Cerebellar cortex (tissue), 1 donor: ENCODE measurements at regions not wholly inside any gene's neighbourhood (a gene's known extent, or its start where the extent isn't known, plus 50 kb on each side); places are given as distances from the start of the nearest gene placed in this dataset.
"Not testable (repeated sequence)": the region's sequence is repeated elsewhere in the genome, so short reads cannot be mapped to it uniquely, and the experiment has no call there.

Experiments used
- DNase-seq: peaks from one replicate; pipeline ENCODE4 v3.0.0-alpha.2; 2015; ENCODE audit warnings: low spot score

DNA sequence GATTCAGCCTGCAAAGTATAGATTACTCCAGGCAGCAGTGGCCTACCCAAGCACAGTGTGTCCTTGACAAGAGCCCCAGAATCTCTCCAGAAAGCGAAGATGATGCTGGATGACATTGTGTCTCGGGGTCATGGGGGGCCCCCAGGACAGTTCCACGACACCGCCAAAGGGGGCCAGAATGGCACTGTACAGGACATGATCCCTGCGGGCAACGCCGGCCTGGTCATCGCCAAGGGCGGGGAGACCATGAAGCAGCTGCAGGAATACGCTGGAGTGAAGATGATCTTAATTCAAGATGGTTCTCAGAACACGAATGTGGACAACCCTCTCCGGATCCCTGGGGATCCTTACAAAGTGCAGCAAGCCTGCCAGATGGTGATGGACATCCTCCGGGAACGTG, 107.0 kb upstream of the MTAP start:
- no peak for DNase-seq

DNA sequence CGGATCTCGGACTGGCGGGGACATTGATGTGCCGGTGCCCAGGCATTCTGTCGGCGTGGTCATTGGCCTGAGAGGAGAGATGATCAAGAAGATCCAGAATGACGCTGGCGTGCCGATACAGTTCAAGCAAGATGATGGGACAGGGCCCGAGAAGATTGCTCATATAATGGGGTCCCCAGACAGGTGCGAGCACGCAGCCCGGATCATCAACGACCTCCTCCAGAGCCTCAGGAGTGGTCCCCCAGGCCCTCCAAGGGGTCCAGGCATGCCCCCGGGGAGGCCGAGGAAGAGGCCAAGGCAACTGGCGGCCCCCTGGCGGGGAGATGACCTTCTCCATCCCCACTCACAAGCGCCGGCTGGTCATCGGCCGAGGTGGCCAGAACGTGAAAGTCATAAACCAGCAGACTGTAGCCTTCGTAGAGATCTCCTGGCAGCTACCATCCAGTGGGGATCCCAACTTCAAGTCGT, 106.5 kb upstream of the MTAP start:
- DNase-seq, result no peak

DNA sequence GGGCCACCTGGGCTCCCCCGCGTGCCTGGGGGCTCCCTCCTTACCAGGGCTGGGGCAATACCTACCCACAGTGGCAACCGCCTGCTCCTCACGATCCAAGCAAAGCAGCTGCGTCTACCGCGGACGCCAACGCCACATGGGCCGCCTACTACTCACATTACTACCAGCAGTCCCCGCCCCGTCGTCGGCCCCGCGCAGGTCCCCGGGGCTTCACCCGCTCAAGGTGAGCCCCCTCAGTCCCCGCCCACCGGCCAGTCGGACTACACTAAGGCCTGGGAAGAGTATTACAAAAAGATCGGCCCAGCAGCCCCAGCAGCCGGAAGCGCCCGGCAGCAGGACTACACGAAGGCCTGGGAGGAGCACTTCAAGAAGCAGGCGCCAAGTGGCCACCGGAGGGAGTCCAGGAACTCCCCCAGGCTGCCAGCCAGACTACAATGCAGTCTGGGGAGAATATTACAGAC, 106.0 kb upstream of the MTAP start:
- no peak for DNase-seq

DNA sequence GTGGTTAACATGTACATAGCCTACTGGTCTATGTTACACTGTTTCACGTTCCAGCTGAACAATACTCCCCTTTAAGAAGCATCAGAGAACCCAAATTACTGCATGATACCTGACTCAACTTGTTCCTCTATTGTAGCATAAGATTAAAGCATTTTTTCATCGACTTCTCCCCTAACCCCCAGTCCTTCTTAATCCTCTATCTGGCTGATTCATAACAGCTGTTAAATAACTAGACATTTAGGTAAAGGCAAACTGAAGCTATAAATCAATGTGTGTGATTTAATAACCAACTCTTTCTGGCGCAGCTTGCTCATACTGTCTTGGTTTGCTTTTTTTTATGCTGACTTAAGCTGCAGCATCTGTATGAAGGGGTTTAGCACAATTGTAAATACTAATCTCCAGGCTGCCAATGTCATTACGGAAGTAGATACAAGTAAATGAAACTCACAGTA, 94.2 kb upstream of the MTAP start:
- no peak for DNase-seq

DNA sequence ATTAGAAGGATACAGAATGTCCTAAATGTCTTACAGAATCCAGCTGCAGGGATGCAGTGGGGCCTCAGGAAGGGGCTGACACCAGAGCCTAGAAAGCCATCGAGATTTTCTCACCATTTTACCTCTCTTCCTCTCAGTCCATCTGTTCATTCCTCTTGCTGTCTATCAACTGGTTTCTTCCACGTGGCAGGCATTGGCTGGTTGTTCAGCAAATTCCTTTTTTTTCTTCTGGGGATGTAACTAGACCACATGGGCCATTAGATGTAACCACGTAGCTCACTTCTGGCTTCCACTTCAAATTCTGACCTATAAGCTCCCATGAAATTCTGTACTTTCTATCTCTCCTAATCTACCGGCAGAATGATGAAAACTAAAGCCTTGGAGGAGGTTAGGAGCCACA, 93.6 kb upstream of the MTAP start:
- no peak for DNase-seq

DNA sequence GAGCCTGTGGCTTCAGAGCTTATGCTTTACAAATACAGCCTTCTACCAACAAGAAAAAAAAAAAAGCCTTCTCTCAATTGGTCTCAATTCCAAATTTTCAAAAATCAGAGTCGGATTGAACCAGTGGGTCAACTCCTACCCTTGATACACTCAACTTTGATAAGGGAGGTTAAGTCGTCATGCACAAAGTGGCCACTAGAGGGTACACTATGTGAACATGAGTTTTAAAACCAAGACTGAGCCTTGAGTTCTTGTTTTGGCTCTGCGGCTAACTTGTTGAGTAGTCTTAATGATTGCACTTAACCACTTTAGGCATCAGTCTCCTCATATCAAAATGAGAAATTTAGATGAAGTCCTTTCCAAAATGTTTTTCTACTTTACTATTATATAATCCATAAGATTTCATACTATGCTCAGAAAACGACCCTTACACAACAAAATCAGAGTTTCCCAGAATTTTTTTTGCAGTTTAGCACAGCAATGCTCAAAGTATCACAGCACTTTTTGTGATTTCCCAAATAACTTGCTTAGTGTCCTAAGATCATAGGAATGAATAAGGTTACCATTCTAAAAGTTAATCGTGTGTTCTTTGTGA, 92.9 kb upstream of the MTAP start:
- DNase-seq, result peak; percentile 46

DNA sequence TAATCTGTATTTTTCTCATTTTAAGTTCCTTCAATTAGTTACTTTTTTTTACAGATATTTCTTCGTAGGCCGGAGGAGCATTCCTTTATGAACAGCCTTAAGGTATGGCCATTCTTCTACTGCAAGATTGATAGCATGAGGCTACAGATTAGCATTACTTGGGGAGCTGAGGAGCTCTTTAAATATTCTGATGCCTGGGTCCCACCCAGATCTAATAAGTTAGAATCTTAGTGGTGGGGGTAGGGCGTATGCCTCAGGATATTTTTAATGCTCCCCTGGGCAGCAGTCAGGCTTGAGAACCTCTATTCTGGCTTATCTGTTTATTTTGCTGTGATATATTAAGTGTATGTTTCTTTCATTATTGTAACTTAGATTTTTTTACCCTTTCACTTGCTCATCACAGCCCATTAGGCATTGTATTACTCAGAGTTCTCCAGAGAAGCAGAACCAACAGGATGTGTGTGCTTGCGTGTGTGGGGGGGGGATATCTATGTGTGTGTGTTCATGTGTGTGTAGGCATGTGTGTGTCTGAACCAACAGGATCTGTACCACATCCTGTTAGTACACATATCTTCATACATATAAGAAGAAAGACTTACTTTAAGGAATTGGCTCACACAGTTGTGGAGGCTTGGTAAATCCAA, 91.8 kb upstream of the MTAP start:
- no peak for DNase-seq

DNA sequence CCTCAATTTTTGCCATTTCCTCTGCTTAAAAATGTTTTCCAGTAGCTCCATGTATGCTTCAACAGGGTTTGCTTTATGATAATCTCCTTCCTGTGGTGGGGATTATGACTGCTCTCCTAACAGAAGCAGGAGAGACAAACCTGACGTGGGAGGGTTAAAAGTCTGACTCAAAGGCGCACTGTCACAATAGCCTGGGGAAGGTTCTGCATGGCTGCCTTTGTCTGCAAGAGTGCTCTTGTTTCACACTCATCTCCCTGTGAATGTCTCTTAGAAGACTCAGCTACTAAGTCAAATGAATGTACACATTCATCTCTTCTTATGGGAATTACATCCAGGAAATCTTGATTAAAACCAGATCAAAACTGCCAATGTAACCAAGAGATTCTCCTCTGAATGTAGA, 90.9 kb upstream of the MTAP start:
- no peak for DNase-seq

DNA sequence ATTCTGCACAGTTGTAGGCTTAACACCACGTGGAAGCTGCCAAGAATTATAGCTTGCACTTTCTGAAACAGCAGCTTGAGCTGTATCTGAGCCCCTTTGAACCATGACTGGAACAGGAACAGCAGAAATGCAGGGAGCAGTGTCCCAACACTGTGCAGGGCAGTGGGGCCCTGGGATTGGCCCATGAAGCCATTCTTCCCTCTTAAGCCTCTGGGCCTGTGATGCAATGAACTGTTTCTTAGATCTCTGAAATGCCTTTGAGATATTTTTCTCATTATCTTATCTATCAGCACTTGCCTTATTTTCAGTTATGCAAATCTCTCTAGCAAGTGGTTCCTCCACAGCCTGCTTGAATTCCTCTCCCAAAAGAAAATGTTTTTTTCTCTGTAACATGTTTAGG, 87.0 kb upstream of the MTAP start:
- no peak for DNase-seq

DNA sequence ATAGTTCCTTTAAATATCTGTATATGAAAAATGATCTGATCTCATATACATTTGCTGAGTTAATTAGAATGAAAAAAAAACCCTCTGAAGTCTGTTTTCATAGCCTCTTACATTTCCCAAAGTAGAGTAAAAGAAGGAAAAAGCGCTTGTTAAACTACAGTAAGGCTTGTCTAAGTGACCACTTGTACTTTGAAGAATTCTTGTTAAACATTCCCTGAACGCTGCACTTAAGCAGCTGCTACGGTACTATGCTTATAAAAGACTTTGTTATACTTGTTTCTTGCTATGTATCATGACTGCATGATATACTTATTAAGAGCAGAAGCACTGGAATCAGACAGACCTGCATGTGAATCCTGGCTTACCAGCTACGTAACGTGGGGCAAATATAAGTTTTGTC, 81.7 kb upstream of the MTAP start:
- no peak for DNase-seq

DNA sequence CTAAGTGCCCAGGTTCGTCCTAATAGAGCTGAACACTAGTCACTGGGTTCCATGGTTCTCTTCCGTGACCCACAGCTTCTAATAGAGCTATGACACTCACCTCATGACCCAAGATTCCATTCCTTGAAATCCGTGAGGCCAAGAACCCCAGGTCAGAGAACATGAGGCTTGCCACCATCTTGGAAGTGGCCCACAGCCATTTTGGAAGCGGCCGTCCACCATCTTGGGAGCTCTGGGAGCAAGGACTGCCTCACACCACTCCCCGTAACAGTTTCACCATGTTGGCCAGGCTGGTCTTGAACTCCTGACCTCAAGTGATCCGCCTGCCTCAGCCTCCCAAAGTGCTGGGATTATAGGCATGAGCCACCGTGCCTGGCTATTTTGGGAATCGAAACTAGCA, 75.0 kb upstream of the MTAP start:
- DNase-seq, result not testable (repeated sequence)

DNA sequence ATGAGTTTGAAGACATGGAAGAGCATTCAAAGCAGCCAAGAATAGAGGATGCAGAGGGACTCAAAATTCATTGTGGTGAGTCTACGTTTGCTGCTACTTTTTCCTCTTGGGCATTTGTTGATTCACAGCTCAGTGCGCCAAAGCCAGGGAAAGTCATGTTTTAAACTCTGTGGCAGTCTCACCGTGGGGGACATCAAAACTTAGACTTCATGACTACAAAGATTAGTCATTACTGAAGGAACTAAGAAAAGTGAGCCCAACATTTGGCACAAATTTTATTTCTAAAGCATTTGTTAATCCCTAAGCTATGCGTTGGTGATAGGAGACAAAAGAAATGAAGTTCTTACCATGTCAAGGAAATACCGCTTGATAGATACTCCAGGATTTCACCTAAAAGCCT, 73.7 kb upstream of the MTAP start:
- no peak for DNase-seq

DNA sequence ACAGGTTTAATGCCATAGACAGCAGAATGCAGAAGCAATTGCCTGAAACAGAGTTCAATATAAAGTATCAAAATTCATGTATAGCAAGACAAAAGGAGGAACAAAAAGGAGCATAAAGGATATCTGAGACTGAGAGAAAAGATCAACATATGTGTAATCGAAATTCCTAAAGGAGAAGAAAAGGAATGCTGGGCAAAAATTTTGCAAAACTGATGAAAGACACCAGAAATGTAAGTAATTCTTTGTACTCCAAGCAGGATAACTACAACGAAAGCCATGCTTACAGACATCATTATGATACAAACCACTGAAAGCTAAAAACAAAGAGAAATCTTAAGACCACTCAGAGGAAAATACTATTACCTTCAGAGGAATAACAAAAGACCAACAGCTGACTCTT, 72.8 kb upstream of the MTAP start:
- DNase-seq, result no peak

DNA sequence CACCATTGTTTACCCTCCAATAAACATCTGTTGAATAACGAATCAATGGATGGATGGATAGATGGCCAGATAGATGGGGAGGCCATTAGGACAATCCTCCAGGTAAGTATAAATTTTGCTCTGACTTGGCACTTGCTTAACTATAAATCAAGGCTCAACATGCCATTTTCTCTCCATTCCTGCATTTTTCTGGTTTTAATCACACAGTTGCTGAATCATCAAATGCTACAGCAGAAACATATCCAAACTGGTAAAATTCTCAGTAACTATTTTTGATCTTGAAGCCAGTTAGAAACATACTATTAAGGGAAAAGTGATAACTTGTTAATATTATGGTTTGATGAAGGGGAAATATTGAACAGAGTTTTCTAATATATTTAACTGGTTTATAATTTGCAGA, 71.5 kb upstream of the MTAP start:
- DNase-seq, result no peak

DNA sequence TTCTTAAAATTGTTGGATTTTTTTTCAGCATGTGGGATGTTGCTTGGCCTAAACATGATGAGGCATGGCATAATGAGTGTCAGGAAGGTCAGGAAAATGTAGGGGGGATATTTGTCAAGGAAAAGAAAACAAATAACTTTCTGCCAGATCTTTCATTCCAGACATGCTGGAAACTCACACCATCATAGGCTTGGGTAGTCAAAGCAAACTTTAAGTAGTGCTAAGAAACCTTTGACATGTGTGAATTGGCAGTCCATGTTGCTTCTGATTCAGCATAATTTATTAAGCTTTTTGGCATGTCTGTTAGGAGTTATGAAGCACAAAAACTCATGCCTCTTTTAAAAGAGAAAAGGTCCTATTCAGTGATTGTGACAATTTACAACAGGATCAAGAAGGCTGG, 61.3 kb upstream of the MTAP start:
- DNase-seq, result no peak

DNA sequence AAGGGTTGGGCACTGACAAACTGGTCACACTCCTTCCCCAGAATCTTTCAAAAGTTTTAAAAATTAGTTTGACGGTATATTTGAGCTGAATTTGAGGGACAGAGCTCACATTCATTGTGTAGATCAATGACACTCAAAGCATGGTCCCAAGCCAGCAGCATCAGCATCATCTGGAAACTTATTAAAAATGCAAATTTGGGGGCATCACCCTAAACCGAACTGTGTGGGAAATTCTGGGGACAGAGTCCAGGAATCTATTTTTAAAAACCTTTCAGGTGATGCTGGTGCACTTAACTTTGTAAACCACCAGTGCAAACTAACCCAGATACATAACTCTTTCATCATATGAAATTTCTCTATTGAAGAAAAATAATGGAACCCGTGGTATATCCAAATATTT, 58.1 kb upstream of the MTAP start:
- no peak for DNase-seq

DNA sequence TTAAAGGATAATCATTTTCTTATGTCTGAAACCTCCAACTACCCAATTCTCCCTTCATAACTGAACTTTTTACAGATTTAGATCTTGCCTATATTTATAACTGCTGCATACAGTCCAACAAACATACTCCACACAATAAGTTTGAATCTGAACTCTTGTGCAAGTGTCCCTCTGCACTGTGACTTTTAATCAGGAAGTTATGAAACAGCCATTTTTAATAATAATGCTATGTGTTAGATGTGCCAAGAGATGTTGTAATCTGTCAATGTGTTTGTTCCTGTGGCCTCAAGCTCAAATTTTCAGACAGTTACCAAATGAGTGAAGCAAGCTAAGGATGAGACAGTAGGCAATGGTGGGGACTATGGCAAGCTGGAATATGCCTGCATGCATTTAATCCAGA, 57.6 kb upstream of the MTAP start:
- DNase-seq, result no peak

DNA sequence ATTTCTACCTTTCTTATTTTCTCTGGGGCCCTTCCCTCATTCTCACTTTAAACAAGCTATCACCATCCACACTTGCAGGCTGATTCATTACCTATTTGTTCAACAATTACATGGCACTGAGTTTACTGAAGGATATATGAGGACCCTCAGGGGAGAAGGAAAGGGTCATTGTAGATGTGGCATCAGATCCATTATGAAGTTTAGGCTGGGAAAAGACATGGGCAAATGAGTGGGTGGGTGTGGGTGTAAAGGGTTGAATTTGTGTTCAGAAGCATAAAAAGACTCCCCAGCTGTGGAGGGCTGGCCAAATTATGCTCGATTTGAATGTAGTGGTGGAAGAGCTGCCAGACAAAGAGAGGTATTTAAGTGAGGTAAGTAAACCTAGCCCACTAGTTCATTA, 55.9 kb upstream of the MTAP start:
- DNase-seq, result no peak

DNA sequence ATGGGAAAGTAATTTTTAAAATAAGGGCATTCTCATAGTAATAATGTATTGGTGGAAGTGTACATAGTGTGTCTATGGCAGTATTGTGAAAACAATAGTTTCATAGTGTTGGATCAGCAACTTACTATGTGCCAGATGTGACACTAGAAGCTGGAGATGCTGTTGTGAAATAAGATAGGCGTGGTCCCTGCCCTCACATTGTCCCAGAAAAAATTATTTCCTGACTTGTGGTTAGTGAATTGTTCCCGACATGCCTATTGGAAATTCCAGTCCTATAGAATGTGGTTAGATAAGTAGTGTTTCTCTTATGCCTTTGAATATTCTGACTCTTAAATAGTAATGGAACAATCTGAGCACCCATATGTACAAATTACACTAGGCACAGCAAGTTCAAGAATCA, 55.3 kb upstream of the MTAP start:
- DNase-seq, result no peak

DNA sequence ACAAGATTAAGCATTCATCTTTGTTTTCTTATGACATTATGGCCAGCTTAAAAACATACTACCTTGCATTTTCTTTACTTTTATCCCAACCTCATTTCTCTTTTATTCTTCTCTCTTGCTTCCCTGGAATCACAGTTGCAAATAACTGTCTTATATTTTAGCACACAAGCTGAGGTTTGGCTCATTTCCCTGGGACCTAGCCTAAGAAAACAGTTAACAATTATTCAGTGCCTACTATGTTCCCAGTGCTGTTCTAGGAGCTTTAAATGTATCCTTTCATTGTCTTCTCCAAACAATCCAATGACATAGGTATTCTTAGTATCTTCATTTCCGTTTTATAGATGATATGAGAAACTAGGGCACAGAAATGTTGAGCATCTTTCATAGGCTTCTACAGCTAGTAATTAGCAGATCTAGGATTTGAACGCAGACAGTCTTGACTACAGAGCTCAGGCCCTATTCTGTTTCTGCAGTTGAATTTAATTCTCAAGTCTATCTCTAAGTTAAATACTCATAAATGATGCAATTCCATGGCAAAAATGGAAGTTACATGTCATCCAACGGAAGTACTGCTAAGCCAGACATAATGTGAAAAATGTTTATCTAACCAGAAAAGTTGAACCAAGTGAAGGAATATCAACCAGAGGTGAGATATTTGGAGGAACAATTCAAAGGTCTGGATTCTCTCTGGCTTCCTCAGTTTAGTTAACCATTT, 52.3 kb upstream of the MTAP start:
- no peak for DNase-seq

DNA sequence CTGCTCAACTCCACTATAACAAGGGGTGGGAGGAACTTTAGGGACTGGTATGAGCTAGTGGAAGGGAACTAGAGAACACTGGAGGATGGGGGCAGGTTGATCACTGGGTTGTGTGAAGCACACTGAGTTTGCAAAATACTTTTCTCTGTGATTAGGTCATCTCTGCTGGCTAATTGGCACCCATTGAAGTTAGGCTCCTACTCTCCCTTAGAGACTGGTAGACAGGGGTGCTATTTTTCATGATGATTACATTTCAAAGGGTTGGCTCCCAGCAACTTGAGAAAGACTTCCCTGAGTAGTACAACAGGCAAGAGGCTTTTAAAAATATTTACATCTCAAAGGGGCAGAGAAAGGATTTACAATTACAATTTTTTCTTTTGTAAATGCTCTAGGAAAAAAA, 50.4 kb upstream of the MTAP start:
- no peak for DNase-seq
